ENCODE measurements at regions not wholly inside any gene's neighbourhood (a gene's known extent, or its start where the extent isn't known, plus 50 kb on each side); places are given as distances from the start of the nearest gene placed in this dataset.
"Not testable (repeated sequence)": the region's sequence is repeated elsewhere in the genome, so short reads cannot be mapped to it uniquely, and the experiment has no call there.

DNA sequence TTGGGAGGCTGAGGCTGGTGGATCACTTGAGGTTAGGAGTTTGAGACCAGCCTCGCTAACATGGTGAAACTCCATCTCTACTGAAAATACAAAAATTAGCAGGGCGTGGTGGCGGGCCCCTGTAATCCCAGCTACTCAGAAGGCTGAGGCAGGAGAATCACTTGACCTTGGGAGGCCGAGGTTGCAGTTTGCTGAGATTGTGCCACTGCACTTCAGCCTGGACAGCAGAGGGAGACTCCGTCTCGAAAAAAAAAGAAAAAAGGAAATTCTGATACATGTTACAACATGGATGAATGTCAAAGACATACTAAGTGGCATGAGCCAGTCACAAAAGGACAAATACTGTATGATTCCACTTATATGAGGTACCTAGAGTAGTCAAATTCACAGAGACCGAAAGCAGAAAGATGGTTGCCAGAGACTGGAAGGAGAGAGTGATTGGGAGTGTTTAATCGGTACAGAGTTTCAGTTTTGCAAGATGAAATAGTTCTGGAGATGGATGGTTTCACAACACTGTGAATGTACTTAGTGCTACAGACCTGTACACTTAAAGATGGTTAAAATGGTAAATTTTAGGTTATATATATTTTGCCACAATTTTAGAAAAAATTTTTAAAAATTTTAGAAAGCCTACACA is 92.3 kb downstream of the BLID start:
- FAIRE-seq (no peak), DNase-seq (ENCODE audit: low spot score in 2 of 2) (no peak)

DNA sequence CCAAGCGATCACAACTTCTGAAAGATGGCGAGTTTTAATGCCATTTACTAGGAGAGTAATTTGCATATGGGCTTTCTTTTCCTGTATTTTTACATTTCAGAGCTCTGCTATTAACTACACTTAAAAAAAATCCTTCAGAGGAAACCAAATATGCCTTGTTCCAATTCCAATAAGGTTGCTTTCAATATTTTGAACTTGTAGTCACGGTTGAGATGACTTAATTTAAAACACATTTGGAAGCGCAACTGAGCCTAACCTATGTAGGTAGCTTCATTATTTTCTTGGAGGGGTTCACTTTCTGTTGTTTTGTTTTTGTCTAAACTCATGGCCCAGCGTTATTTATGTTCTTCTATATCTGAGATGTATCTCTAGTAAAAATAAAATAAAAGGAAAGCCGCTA is 93.4 kb downstream of the BLID start:
- DNase-seq (ENCODE audit: low spot score in 2 of 2) (no peak), FAIRE-seq (no peak)

DNA sequence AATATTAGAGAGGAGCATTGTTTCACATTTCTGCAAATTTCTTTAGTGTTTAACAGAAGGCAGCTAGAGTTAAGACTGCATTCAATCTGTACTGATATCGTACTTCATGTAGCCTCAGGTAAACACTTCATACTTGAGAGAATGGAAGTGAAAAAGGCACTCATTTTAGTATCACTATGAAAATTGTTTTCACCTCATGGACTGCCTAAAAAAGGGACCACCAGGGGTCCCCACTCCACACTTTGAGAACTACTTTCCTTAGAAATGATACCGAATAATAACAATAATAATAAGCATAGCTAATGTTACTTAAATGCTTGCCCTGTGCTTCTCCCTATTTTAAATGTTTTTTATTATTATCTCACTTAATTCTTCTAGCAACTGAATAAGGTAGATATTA is 95.1 kb downstream of the BLID start:
- DNase-seq (ENCODE audit: low spot score in 2 of 2): no peak

DNA sequence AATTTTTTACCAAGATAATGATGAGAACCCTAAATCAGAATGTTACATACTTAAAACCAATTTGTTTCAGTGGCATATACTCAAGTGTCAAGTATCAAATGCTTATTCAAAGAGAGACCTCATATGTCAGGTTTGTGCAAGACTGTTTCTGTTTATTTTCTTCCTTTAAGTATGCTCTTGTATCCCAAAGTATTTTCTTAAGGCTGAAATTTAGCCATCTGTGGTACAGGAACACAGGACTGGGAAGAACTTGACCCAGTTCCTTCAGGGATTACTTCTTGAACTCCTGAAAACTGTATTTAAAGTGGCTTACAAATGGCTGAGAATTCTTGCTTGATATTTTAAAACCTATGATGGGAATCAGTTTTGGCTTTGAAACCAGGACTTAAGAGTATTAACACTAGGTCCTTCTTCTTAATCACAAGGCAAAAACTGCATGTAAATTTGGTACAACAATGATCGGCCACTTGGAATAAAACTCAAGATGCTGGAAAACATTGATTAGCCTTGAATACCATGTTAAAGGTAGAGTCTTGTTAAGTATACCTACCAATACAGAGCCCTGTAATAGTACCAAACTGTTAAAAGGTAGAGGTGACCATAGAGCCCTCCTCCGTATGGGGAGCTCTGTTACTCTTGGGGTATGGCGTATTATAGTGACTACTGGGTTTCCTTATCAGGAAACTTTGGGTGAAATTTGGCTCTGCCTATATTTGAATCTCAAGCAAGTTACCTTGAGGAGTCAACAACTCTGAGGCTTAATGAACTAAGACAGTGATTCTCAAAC is 95.9 kb downstream of the BLID start:
- FAIRE-seq (no peak), DNase-seq (ENCODE audit: low spot score in 2 of 2) (no peak)

More for the DNA sequence above, 95.1 kb downstream of the BLID start:
- no peak for FAIRE-seq

DNA sequence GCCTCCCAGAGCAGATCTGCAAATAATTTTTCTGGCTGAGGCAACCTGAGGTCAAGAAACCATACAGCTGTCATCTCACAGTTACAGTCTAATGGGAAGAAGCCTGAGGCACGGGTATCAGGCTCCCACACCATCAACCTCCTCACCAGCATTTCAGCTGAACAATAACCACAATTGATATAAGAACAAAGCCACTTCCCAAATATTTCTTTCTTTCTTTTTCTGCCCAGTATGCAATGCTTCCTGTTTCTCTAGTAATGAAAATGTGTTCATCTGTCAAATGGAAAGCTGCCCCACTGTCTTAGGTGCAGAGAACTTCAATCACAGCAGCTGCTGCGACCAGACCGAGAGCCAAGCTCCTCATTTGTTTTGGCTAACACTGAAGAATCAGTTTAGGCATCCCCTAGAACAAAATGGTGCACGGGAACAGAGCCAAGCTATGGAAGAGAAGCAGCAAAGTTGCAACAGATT is 108.4 kb downstream of the BLID start:
- FAIRE-seq (no peak), DNase-seq (ENCODE audit: low spot score in 2 of 2) (no peak)

DNA sequence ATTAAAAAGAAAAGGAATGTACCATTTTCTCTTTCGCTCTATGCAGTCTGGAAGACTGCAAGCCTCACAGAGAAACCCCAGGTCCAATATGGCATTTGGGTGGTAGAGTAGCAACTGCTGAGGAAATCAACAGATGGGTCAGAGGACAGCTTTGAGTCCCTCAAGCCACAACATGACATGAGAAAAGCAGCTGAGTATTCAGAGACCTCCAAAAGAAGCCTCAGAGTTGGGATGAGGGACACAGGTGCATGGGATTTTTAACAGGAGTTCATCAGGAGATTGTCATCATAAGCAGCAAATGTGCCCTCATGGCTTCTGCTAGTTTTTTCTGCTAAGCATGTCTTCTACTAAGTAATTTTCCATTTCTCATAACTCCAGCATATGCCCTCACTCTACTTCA is 111.6 kb downstream of the BLID start:
- no peak for DNase-seq (ENCODE audit: low spot score in 2 of 2)

DNA sequence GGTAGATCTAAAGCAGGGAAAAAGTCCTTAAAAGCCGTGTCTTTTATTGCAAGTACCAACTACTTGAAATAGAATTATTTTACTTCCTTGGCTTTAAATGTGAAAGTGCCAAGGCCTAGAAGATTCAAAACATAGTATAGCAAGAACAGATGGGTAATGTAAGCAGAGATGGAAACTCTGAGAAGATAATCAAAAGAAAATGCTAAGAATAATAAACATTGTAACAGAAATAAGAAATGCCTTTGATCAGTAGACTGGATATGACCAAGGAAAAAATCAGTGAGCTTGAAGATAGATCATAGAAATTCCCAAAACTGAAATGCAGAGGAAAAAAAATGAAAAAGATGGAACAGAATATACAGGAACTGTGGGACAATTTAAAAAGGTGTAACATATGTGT is 113.1 kb downstream of the BLID start:
- no peak for FAIRE-seq
- no peak for DNase-seq (ENCODE audit: low spot score in 2 of 2)

More for the DNA sequence above, 111.6 kb downstream of the BLID start:
- no peak for FAIRE-seq

DNA sequence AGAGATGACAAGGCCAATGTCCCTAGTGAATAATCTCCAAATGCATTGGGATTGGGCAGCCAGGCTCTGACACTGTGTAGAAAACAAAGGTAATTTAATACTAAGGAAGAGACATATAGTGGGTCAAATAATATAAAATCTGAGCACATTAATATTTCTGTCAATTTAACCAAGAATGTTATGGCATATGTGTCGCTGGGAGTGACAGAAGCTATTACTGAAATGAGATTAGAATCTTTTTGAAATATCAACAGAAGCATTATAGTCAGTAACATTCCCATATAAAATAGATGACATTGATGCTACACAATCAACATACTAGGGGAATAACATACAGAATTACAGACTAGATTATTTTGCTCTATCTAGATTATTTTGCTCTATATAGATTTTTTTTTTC is 114.0 kb downstream of the BLID start:
- DNase-seq (ENCODE audit: low spot score in 2 of 2) (no peak), FAIRE-seq (no peak)

DNA sequence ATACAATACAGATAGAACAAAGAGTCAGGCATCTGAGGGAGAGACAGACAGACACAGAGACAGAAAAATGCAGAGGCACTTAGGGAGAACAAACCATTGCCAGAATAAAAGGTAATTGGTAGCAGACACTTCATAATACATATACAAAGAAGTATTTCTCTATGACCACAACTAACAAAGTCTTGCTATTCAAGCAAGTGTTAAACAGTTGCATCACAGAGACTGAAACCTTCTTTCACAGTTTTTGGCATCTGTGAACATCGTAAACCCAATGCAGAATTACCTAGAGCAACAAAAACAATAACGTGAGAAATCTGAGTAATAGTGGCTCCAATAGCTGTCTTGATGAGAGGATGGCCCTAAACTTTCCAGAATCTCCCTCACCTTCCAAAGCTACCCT is 116.4 kb downstream of the BLID start:
- DNase-seq (ENCODE audit: low spot score in 2 of 2) (no peak), FAIRE-seq (no peak)

DNA sequence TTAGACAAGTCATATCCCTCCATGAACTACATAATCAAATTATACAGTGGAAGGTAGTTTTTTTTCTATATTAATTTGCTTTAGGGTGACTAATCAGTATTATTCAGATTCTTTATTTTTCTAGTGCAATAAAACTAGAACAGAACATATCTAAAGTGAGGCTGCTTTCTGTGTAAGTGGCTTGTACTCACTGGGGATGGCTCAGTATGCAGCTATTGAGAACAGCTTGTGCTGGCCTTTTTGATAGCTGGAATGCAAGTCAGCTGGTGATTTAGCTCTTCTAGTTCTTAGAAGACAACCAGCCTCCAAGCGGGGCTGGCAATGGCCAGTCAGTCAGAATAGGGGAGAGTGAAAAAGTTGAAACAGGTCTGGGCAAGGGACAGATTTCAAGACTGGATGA is 119.4 kb downstream of the BLID start:
- no peak for FAIRE-seq

DNA sequence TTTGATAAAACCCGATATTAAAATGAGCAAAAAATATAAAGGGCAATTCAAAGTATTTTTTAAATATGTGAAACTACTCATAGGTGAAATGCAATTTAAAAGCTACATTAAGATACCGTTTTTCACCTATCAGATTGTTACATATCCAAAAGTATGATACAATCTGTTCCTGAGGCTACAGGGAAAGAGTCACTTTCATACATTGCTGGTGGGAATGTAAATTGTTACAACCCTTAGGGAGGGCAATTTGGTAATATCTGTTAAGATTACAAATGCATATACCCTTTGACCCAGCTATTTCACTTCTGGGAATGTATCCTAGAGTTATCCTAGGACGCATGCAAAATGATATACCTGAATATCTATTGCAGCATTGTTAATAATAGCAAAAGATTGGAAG is 132.1 kb downstream of the BLID start:
- no peak for FAIRE-seq
- no peak for DNase-seq (ENCODE audit: low spot score in 2 of 2)

More for the DNA sequence above, 119.4 kb downstream of the BLID start:
- no peak for DNase-seq (ENCODE audit: low spot score in 2 of 2)

DNA sequence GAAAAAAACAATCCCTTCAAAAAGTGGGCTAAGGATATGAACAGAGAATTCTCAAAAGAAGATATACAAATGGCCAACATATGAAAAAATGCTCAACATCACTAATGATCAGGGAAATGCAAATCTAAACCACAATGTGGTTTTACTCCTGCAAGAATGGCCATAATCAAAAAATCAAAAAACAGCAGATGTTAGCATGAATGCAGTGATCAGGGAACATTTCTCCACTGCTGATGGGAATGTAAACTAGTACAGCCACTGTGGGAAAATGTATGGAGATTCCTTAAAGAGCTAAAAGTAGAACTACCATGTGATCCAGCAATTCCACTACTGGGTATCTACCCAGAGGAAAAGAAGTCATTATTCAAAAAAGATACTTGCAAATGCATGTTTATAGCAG is 138.1 kb downstream of the BLID start:
- FAIRE-seq; DNase-seq (ENCODE audit: low spot score in 2 of 2): not testable (repeated sequence)

DNA sequence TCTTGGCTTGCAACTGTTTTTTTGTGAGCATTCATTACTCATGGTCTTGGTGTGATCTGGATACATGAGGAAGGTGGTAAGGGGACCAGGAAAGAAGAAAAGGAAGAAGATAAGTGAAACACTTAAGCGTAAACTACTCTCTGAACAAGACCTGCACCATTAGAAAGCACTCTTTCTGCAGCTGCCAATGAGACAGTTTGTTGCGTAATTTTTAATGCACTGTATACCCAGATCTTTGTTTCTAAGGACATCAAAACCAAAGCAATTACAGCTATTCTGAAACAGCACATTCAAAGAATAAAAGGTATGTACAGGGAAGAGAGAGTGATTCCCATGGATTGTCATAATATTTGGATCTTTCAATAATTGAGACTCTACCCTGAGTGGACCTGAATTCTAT is 147.4 kb downstream of the BLID start:
- FAIRE-seq: no peak
- no peak for DNase-seq (ENCODE audit: low spot score in 2 of 2)

DNA sequence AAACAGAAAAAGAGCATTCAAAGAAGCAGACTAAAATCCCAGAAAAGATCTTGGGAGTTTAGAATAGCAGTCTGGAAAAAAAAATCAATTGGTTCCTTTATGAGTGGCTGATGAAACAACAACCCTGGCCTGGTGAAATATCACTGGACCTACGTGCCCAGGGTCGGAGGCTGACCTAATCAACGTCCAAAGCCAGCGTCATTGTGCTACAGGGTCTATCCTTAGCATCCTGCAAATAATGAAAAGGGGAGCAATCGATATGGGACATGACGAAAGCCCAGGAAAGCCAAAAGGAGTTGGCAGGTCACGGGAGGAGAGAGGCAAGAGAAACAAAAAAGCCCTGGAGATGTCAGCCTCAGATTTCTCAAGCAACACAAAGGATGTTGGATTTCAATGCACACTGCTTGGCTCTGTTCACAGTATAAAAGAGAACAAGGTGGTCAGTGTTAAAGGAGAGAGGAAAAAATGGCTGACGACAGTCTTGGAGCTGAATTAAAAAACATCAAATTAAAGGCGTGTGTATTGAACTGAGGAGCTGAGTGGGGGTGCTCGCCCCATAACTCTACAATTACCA is 148.8 kb downstream of the BLID start:
- no peak for FAIRE-seq
- DNase-seq (ENCODE audit: low spot score in 2 of 2): no peak

DNA sequence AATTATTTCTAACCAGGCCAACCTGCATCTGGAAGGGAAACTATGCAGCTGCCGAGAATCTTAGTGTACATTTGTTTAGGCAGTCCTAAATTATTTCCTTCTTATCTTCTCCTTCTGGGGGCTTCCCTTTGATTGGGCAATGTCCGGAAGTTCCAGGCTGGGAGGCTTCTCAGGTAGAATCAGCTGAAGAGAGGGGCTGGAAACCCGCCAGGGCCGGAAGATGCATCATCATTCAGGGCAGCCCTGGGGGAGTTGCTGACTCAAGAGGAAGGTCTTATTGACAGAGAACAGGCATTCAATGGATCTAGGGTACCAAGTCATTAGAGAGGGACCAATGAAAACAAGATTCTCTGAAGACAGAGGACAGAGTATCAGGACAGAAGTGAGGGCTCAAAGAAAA is 150.7 kb downstream of the BLID start:
- FAIRE-seq (no peak), DNase-seq (ENCODE audit: low spot score in 2 of 2) (no peak)

DNA sequence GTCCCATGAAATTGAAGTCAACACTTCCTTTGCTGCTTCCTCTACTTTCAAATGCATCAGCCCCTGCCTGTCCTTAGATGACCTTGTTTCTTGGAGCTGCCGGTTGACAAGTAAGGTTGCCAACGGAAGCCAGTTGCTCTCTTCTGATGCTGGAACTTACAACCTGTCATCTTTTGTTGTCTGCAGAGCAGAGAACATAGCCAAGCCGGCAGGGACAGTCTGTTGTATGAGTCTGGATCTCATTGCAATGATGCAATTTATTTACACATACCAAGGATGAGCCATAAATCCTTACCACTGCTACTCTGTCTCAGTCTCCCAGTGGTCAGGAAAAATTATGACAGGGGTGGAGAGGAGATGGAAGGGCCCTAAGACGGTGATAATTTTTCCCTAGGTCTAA is 151.4 kb downstream of the BLID start:
- DNase-seq (ENCODE audit: low spot score in 2 of 2): no peak
- no peak for FAIRE-seq

DNA sequence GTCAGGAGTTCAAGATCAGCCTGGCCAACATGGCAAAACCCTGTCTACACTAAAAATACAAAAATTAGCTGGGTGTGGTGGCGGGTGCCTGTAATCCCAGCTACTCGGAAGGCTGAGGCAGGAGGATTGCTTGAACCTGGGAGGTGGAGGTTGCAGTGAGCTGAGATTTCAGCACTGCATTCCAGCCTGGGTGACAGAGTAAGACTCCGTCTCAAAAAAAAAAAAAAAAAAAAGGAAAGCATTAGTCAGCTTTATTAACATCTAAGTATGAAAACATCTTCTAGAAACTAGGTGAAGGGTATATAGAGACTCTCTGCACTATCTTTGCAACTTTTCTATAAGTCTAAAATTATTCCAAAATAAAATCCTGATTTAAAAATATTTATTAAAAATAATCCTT is 152.2 kb downstream of the BLID start:
- not testable (repeated sequence) for DNase-seq (ENCODE audit: low spot score in 2 of 2); FAIRE-seq

DNA sequence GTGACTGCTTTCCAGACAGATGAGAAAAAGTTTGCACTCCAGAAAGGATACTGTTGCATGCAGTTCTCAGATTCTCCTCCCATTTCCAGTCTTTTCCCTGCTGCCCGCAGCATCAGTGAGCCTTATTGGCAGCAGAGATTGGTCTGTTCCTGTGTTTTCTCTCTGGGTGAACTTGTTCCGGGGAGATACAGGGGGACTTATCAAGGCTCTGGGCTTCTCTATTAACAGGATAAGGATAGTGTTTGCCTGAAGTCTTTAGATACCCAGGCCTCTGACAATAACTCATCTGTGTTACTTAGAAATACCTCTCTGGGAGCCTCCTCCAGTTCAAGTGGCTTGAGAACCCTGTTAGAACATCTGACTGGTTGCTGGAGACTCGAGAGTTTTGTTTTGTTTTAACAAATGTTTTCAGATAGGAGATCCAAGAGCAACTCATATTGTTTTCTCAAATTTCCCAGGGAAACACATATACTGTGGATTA is 154.7 kb downstream of the BLID start:
- no peak for DNase-seq (ENCODE audit: low spot score in 2 of 2)
- FAIRE-seq: no peak

DNA sequence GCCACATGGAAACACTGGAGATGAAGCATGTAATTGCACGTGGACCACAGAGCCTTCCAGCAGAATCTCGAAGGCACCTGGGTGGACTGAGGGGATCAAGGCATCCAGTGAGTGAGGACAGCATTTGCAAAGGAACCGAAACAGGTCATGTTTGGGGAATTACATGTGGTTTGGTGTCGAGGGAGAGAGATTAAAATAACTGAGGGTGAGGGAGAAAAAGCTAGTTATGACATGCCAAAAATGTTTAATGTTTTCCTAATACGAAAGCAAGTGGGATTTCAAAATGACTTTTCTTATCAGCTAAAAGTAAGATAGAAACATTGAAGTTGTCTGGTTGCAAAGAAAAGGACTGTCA is 157.1 kb downstream of the BLID start:
- no peak for DNase-seq (ENCODE audit: low spot score in 2 of 2)
- no peak for FAIRE-seq

DNA sequence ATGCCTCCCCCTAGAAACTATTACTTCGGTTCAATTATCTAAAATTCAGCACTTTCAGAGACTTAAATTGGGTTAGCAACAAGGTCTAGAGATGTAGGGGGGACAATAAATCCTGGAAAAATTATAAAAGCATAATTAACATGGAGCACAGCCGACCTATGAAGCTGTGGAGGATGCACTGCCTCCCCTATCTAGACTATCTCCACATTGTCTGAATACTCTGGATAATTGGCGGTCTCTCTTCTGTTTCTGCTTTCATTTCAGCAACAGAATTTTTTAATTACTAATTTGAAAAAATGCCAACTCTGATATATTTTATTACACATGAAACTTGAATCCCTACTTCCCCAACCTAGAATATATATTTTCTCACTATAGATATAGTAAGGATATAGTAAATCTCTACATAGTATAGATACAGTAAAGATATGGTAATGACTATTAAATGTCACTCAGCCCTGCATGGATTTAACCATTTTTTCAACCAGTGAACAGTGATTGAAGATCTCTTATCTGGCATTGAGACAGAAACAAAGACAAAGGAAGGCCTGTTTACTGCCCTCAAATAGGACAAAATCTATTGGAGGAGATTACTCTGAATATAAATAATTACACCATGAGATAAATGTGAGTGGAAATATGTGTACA is 157.6 kb downstream of the BLID start:
- no peak for DNase-seq (ENCODE audit: low spot score in 2 of 2)
- no peak for FAIRE-seq

DNA sequence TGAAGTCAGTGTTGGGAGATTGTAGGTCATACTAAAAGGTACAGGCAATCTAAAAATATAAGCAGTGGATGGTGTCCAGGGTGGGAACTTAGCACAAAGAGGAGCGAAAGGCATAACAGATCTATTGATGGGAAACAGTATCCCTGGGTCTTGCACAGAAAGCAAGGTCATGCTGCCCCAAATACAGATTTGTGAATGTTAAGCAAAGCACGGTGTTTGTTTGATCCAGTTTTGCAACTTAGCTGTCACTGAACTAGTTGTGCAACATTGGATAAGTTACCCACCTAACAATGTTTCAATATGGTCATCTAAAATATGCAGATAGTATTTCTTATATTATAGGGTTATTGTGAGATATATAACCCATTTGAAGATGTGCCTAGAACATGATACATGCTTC is 162.9 kb downstream of the BLID start:
- no peak for DNase-seq (ENCODE audit: low spot score in 2 of 2)
- no peak for FAIRE-seq

Measured in frontal cortex (tissue), 3 donors.